IMR-90 (cell line): ENCODE measurements at regions not wholly inside any gene's neighbourhood (a gene's known extent, or its start where the extent isn't known, plus 50 kb on each side); places are given as distances from the start of the nearest gene placed in this dataset.

Experiments
- ATAC-seq: fragments of 200-7000 bp; cut with Tn5 transposase; 2 replicates; pipeline ENCODE4 v1.9.1; 2020; ENCODE audit warnings: low read depth, mild to moderate bottlenecking, moderate library complexity
- BruUV-seq: library from RNA; stranded (reverse); fragments of 400-500 nt; replicated peaks from 2 replicates; lab custom pipeline; 2021; lab: Mats Ljungman, UMichigan
- CTCF ChIA-PET: fragments of 300-600 bp; formaldehyde crosslinking; extraction: SDS; loops from one replicate; lab custom pipeline; 2021; ENCODE audit warnings: antibody characterized with exemption; lab: Yijun Ruan, JAX
- POLR2A ChIA-PET: fragments of 300-600 bp; sonication (Branson Sonifier 250); formaldehyde crosslinking; loops from one replicate; lab custom pipeline; 2022; ENCODE audit warnings: antibody characterized with exemption; ENCODE audit not compliant: unreplicated experiment; lab: Charles Lee
- DNase-seq: peaks from one replicate; pipeline ENCODE4 v3.0.0; 2013
- H2AFZ ChIP-seq: replicated peaks from 2 replicates; pipeline ENCODE3; 2013; ENCODE audit warnings: low read length, mild to moderate bottlenecking; ENCODE audit not compliant: poor library complexity
- H2AK5ac ChIP-seq: 2 replicates; pipeline ENCODE4 v1.6.1; 2013; ENCODE audit warnings: low read depth, low read length, inconsistent platforms
- H2AK9ac ChIP-seq: replicated peaks from 2 replicates; pipeline ENCODE3; 2013; ENCODE audit warnings: mild to moderate bottlenecking, low read depth, low read length, moderate library complexity; ENCODE audit not compliant: poor library complexity
- H2BK120ac ChIP-seq: 2 replicates; pipeline ENCODE4 v1.6.1; 2013; ENCODE audit warnings: low read depth, low read length, inconsistent platforms
- H2BK15ac ChIP-seq: 3 replicates; pipeline ENCODE4 v1.6.1; 2013; ENCODE audit warnings: low read depth, low read length, inconsistent platforms
- H2BK20ac ChIP-seq: 2 replicates; pipeline ENCODE4 v1.6.1; 2013; ENCODE audit warnings: low read depth, mild to moderate bottlenecking, inconsistent platforms, low read length, moderate library complexity
- H2BK5ac ChIP-seq: 2 replicates; pipeline ENCODE4 v1.6.1; 2013; ENCODE audit warnings: mild to moderate bottlenecking, low read depth, low read length, inconsistent platforms; ENCODE audit not compliant: poor library complexity, severe bottlenecking
- H3K14ac ChIP-seq: replicated peaks from 2 replicates; pipeline ENCODE4 v1.6.1; 2013; ENCODE audit warnings: low read depth, low read length, inconsistent platforms
- H3K18ac ChIP-seq: 2 replicates; pipeline ENCODE4 v1.6.1; 2013; ENCODE audit warnings: low read depth, low read length, control low read depth
- H3K23ac ChIP-seq: 2 replicates; pipeline ENCODE4 v1.6.1; 2013; ENCODE audit warnings: low read depth, low read length, inconsistent platforms
- H3K27ac ChIP-seq: 2 replicates; pipeline ENCODE4 v1.5.1; 2013; ENCODE audit warnings: mild to moderate bottlenecking, control low read depth, low read length; ENCODE audit not compliant: insufficient read depth
- H3K27me3 ChIP-seq: 2 replicates; pipeline ENCODE4 v1.6.1; 2013; ENCODE audit warnings: low read length; ENCODE audit not compliant: control insufficient read depth, insufficient read depth
- H3K36me3 ChIP-seq: 2 replicates; pipeline ENCODE4 v1.6.1; 2013; ENCODE audit warnings: low read length, mixed read lengths; ENCODE audit not compliant: control insufficient read depth, insufficient read depth
- H3K4ac ChIP-seq: 2 replicates; pipeline ENCODE4 v1.6.1; 2013; ENCODE audit warnings: low read depth, low read length, inconsistent platforms
- H3K4me1 ChIP-seq: 2 replicates; pipeline ENCODE4 v1.6.1; 2013; ENCODE audit warnings: low read length, mixed read lengths; ENCODE audit not compliant: control insufficient read depth, insufficient read depth
- H3K4me2 ChIP-seq: 2 replicates; pipeline ENCODE4 v1.6.1; 2013; ENCODE audit warnings: low read depth, mild to moderate bottlenecking, control low read depth, low read length, moderate library complexity
- H3K4me3 ChIP-seq: 2 replicates; pipeline ENCODE4 v1.5.1; 2013; ENCODE audit warnings: low read depth, mild to moderate bottlenecking, control low read depth, low read length, moderate library complexity; ENCODE audit not compliant: insufficient read depth
- H3K56ac ChIP-seq: 2 replicates; pipeline ENCODE4 v1.6.1; 2013; ENCODE audit warnings: low read length, inconsistent platforms; ENCODE audit not compliant: insufficient read depth; ENCODE audit errors: extremely low read depth
- H3K79me1 ChIP-seq, 2 experiments: 2 replicates each; pipeline ENCODE4 v1.6.1; 2013; ENCODE audit warnings: low read length in 2 of 2, inconsistent platforms in 1 of 2, low read depth in 1 of 2
- H3K9ac ChIP-seq: 2 replicates; pipeline ENCODE4 v1.6.1; 2013; ENCODE audit warnings: low read depth, low read length, control low read depth
- H3K9me1 ChIP-seq: 2 replicates; pipeline ENCODE4 v1.6.1; 2013; ENCODE audit warnings: low read length, inconsistent platforms; ENCODE audit not compliant: insufficient read depth
- H3K9me3 ChIP-seq: 2 replicates; pipeline ENCODE4 v1.6.1; 2013; ENCODE audit warnings: low read length; ENCODE audit not compliant: control insufficient read depth, insufficient read depth
- H4K20me1 ChIP-seq: 2 replicates; pipeline ENCODE4 v1.6.1; 2013; ENCODE audit warnings: low read length, inconsistent platforms; ENCODE audit not compliant: insufficient read depth
- H4K5ac ChIP-seq: 2 replicates; pipeline ENCODE4 v1.6.1; 2013; ENCODE audit warnings: mild to moderate bottlenecking, low read depth, low read length, control low read depth
- H4K8ac ChIP-seq, 2 experiments: 2 replicates each; pipeline ENCODE4 v1.6.1; 2013; ENCODE audit warnings: low read depth in 2 of 2, low read length in 2 of 2, control low read depth in 1 of 2, inconsistent platforms in 1 of 2
- H4K91ac ChIP-seq: 2 replicates; pipeline ENCODE4 v1.6.1; 2013; ENCODE audit warnings: low read depth, low read length, inconsistent platforms; ENCODE audit not compliant: insufficient read depth
- BHLHE40 ChIP-seq: fragments of 150-350 bp; IDR thresholded peaks from 2 replicates; pipeline ENCODE4 v1.6.1; 2016; ENCODE audit warnings: mild to moderate bottlenecking, low read depth, low read length
- CHD1 ChIP-seq: IDR thresholded peaks from 2 replicates; pipeline ENCODE4 v1.6.1; 2012; ENCODE audit warnings: low read depth, low read length, improper control_type of control experiment
- ELK1 ChIP-seq: fragments of 150-350 bp; IDR thresholded peaks from 2 replicates; pipeline ENCODE4 v1.6.1; 2016; ENCODE audit warnings: low read depth, mild to moderate bottlenecking, low read length, moderate library complexity, borderline replicate concordance
- FOS ChIP-seq: fragments of 150-350 bp; IDR thresholded peaks from 2 replicates; pipeline ENCODE4 v1.6.1; 2016; ENCODE audit warnings: low read depth, low read length
- MAZ ChIP-seq: IDR thresholded peaks from 2 replicates; pipeline ENCODE4 v1.6.1; 2012; ENCODE audit warnings: low read depth, mild to moderate bottlenecking, low read length, improper control_type of control experiment, moderate library complexity, borderline replicate concordance
- MXI1 ChIP-seq: IDR thresholded peaks from 2 replicates; pipeline ENCODE4 v1.6.1; 2012; ENCODE audit warnings: low read depth, mild to moderate bottlenecking, low read length, moderate library complexity, borderline replicate concordance
- NFE2L2 ChIP-seq: fragments of 150-350 bp; IDR thresholded peaks from 2 replicates; pipeline ENCODE4 v1.6.1; 2016; ENCODE audit warnings: low read depth, mild to moderate bottlenecking, low read length
- POLR2A ChIP-seq: IDR thresholded peaks from 2 replicates; pipeline ENCODE4 v1.6.1; 2012; ENCODE audit warnings: mild to moderate bottlenecking, low read depth, low read length
- RAD21 ChIP-seq: IDR thresholded peaks from 2 replicates; pipeline ENCODE4 v1.6.1; 2012; ENCODE audit warnings: low read length, improper control_type of control experiment
- RCOR1 ChIP-seq: IDR thresholded peaks from 2 replicates; pipeline ENCODE4 v1.6.1; 2012; ENCODE audit warnings: mild to moderate bottlenecking, low read length, improper control_type of control experiment; ENCODE audit not compliant: insufficient replicate concordance
- SMC3 ChIP-seq: fragments of 150-350 bp; IDR thresholded peaks from 2 replicates; pipeline ENCODE4 v1.6.1; 2016; ENCODE audit warnings: low read depth, mild to moderate bottlenecking, antibody characterized with exemption, low read length, moderate library complexity
- USF2 ChIP-seq: fragments of 150-350 bp; IDR thresholded peaks from 2 replicates; pipeline ENCODE4 v1.6.1; 2017; ENCODE audit warnings: mild to moderate bottlenecking, antibody characterized with exemption, low read length, low read depth
- WGBS, 2 experiments: methylation state at CpG; one replicate each; pipeline versions ENCODE4 v1.1.5 to v1.1.7; 2013; ENCODE audit warnings: missing lambda C conversion rate in 2 of 2; ENCODE audit not compliant: insufficient read length in 1 of 2; ENCODE audit errors: extremely low coverage in 2 of 2; 5-methylcytosine and 5-hydroxymethylcytosine counted together
- dilution Hi-C: fragments of 300-500 bp; cut with HindIII; formaldehyde crosslinking; loops from one replicate; pipeline ENCODE4 v1.14.3; 2018; ENCODE audit warnings: low sequenced_read_pairs; ENCODE audit not compliant: unreplicated experiment
- in situ Hi-C: fragments of 300-500 bp; cut with MboI; formaldehyde crosslinking; loops from 3 replicates; pipeline ENCODE4 v1.14.3; 2019; ENCODE audit warnings: low sequenced_read_pairs, inconsistent platforms, mixed read lengths
- intact Hi-C: fragments of 100-400 bp; cut with micrococcal nuclease; formaldehyde crosslinking; loops from 2 replicates; pipeline ENCODE4 v1.10.0; 2022
- TF ChIP-seq, protein P1 (sequence below): conservative IDR thresholded peaks from 2 replicates; pipeline ENCODE4 v1.5.1; 2012; ENCODE audit warnings: mild to moderate bottlenecking, low read depth, low read length, improper control_type of control experiment

DNA sequence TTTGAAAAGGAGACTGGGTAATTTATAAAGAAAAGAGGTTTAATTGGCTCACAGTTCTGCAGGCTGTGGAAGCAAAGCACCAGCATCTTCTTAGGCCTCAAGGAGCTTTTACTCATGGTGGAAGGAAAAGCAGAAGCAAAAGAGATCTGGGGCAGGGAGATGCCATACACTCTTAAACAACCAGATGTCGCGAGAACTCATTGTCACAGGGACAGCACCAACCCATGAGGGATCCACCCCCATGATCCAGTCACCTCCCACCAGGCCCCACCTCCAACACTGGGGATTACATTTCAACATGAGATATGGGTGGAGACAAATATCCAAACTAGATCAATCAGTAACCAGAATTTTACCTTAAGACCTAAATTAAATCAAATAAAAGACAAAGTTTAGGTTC is 87.2 kb downstream of the C11orf91 start:
- no peak for ATAC-seq
- no peak overlapping the region for H2BK20ac ChIP-seq
- intact Hi-C loops: no loop called here
- WGBS, 2 experiments: no CpG with 5 or more reads among the region's 2 CpGs
- H4K91ac ChIP-seq: no peak overlapping the region
- no peak overlapping the region for H3K14ac ChIP-seq
- H3K4me2 ChIP-seq: no peak overlapping the region
- no peak overlapping the region for H3K27ac ChIP-seq
- no peak overlapping the region for H4K8ac ChIP-seq
- ChIA-PET CTCF (no interaction called here), POLR2A (no interaction called here)
- peaks cover 4% of the 10 kb centered on the region for H3K9me1 ChIP-seq
- no peaks in the 10 kb centered on the region for H3K27me3 ChIP-seq
- no peaks in the 10 kb centered on the region for H3K9me3 ChIP-seq
- TF ChIP-seq MAZ (no peak), RCOR1 (no peak), POLR2A (no peak), RAD21 (no peak), BHLHE40 (no peak), CHD1 (no peak), USF2 (no peak), MXI1 (no peak), FOS (no peak), SMC3 (no peak), NFE2L2 (no peak), ELK1 (no peak)
- TF ChIP-seq, protein P1, sequence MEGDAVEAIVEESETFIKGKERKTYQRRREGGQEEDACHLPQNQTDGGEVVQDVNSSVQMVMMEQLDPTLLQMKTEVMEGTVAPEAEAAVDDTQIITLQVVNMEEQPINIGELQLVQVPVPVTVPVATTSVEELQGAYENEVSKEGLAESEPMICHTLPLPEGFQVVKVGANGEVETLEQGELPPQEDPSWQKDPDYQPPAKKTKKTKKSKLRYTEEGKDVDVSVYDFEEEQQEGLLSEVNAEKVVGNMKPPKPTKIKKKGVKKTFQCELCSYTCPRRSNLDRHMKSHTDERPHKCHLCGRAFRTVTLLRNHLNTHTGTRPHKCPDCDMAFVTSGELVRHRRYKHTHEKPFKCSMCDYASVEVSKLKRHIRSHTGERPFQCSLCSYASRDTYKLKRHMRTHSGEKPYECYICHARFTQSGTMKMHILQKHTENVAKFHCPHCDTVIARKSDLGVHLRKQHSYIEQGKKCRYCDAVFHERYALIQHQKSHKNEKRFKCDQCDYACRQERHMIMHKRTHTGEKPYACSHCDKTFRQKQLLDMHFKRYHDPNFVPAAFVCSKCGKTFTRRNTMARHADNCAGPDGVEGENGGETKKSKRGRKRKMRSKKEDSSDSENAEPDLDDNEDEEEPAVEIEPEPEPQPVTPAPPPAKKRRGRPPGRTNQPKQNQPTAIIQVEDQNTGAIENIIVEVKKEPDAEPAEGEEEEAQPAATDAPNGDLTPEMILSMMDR: no peak
- no peak overlapping the region for H2BK15ac ChIP-seq
- H3K18ac ChIP-seq: no peak overlapping the region
- H3K56ac ChIP-seq: no peak overlapping the region
- in situ Hi-C loops: no loop called here
- no peak overlapping the region for H3K4me3 ChIP-seq
- no peaks in the 10 kb centered on the region for H3K4me1 ChIP-seq
- H4K20me1 ChIP-seq: no peaks in the 10 kb centered on the region
- H2AK9ac ChIP-seq: no peak overlapping the region
- no peaks in the 10 kb centered on the region for H3K79me1 ChIP-seq
- no TSS peak for BruUV-seq
- H2AFZ ChIP-seq: no peak overlapping the region
- dilution Hi-C loops: no loop called here
- no peak overlapping the region for H3K23ac ChIP-seq
- H4K5ac ChIP-seq: no peak overlapping the region
- H2BK5ac ChIP-seq: no peak overlapping the region
- H3K36me3 ChIP-seq: no peaks in the 10 kb centered on the region
- no peak overlapping the region for H3K4ac ChIP-seq
- no peak overlapping the region for H3K9ac ChIP-seq
- H2AK5ac ChIP-seq: no peak overlapping the region
- no peak for DNase-seq
- H2BK120ac ChIP-seq: no peak overlapping the region
